ENCODE measurements at regions not wholly inside any gene's neighbourhood (a gene's known extent, or its start where the extent isn't known, plus 50 kb on each side); places are given as distances from the start of the nearest gene placed in this dataset.

- Histone ChIP-seq H3K4me3 (ENCODE audit: low read depth, low read length, poor library complexity, severe bottlenecking) (no peak overlapping the region), H3K9ac (ENCODE audit: low read length) (no peak overlapping the region), H3K27ac (ENCODE audit: low read depth, low read length, poor library complexity, severe bottlenecking) (no peak overlapping the region), H3K79me2 (ENCODE audit: insufficient read depth, low read length) (no peaks in the 10 kb centered on the region), H4K20me1 (ENCODE audit: insufficient read depth, low read length) (no peaks in the 10 kb centered on the region), H3K9me2 (ENCODE audit: low read depth, low read length) (no peaks in the 10 kb centered on the region), H3K4me1 (ENCODE audit: insufficient read depth, low read length, severe bottlenecking) (no peaks in the 10 kb centered on the region), H3K9me3 (ENCODE audit: low read length) (no peaks in the 10 kb centered on the region), H2AFZ (ENCODE audit: low read length) (no peak overlapping the region), H3K4me2 (ENCODE audit: low read length) (no peak overlapping the region), H3K27me3 (ENCODE audit: insufficient read depth, low read length) (no peaks in the 10 kb centered on the region), H3K36me3 (ENCODE audit: insufficient read depth, low read length) (no peaks in the 10 kb centered on the region), H3F3A (ENCODE audit: insufficient read depth, low read length) (no peaks in the 10 kb centered on the region)
- TF ChIP-seq EZH2 (IDR thresholded peaks at IDR 0.05; ENCODE audit: borderline replicate concordance, low read length): no peak
- no peak for TF ChIP-seq CTCF (IDR thresholded peaks at IDR 0.05; ENCODE audit: low read length)
Measured at GRCh38 chr7:125147047-125147446, 217.4 kb upstream of the POT1 start.

GRCh38 chr7:125136755-125137532 lies 207.3 kb upstream of the POT1 start:
- no peaks in the 10 kb centered on the region for H3K27me3 ChIP-seq (ENCODE audit: insufficient read depth, low read length)
- no peak overlapping the region for H3K4me3 ChIP-seq (ENCODE audit: low read depth, low read length, poor library complexity, severe bottlenecking)
- TF ChIP-seq EZH2 (IDR thresholded peaks at IDR 0.05; ENCODE audit: borderline replicate concordance, low read length): no peak
- no peak for TF ChIP-seq CTCF (IDR thresholded peaks at IDR 0.05; ENCODE audit: low read length)
- no peaks in the 10 kb centered on the region for H3F3A ChIP-seq (ENCODE audit: insufficient read depth, low read length)
- no peaks in the 10 kb centered on the region for H3K79me2 ChIP-seq (ENCODE audit: insufficient read depth, low read length)
- H3K9me3 ChIP-seq (ENCODE audit: low read length): no peaks in the 10 kb centered on the region
- H4K20me1 ChIP-seq (ENCODE audit: insufficient read depth, low read length): no peaks in the 10 kb centered on the region
- no peaks in the 10 kb centered on the region for H3K4me1 ChIP-seq (ENCODE audit: insufficient read depth, low read length, severe bottlenecking)
- H2AFZ ChIP-seq (ENCODE audit: low read length): no peak overlapping the region
- no peak overlapping the region for H3K27ac ChIP-seq (ENCODE audit: low read depth, low read length, poor library complexity, severe bottlenecking)
- no peak overlapping the region for H3K4me2 ChIP-seq (ENCODE audit: low read length)
- no peaks in the 10 kb centered on the region for H3K36me3 ChIP-seq (ENCODE audit: insufficient read depth, low read length)
- no peak overlapping the region for H3K9ac ChIP-seq (ENCODE audit: low read length)
- no peaks in the 10 kb centered on the region for H3K9me2 ChIP-seq (ENCODE audit: low read depth, low read length)

- no peaks in the 10 kb centered on the region for H3K36me3 ChIP-seq (ENCODE audit: insufficient read depth, low read length)
- no peaks in the 10 kb centered on the region for H3K9me2 ChIP-seq (ENCODE audit: low read depth, low read length)
- TF ChIP-seq CTCF (IDR thresholded peaks at IDR 0.05; ENCODE audit: low read length): no peak
- TF ChIP-seq EZH2 (IDR thresholded peaks at IDR 0.05; ENCODE audit: borderline replicate concordance, low read length): no peak
- H3K9ac ChIP-seq (ENCODE audit: low read length): no peak overlapping the region
- no peak overlapping the region for H3K4me2 ChIP-seq (ENCODE audit: low read length)
- no peaks in the 10 kb centered on the region for H4K20me1 ChIP-seq (ENCODE audit: insufficient read depth, low read length)
- no peaks in the 10 kb centered on the region for H3K9me3 ChIP-seq (ENCODE audit: low read length)
- no peak overlapping the region for H3K4me3 ChIP-seq (ENCODE audit: low read depth, low read length, poor library complexity, severe bottlenecking)
- H3K4me1 ChIP-seq (ENCODE audit: insufficient read depth, low read length, severe bottlenecking): no peaks in the 10 kb centered on the region
- H2AFZ ChIP-seq (ENCODE audit: low read length): no peak overlapping the region
- no peak overlapping the region for H3K27ac ChIP-seq (ENCODE audit: low read depth, low read length, poor library complexity, severe bottlenecking)
- no peaks in the 10 kb centered on the region for H3K79me2 ChIP-seq (ENCODE audit: insufficient read depth, low read length)
- H3K27me3 ChIP-seq (ENCODE audit: insufficient read depth, low read length): no peaks in the 10 kb centered on the region
- no peaks in the 10 kb centered on the region for H3F3A ChIP-seq (ENCODE audit: insufficient read depth, low read length)
Measured at GRCh38 chr7:125136341-125136740, 206.7 kb upstream of the POT1 start.

All from OCI-LY1 (cell line).